Nephron progenitor cell (in vitro differentiated cells): ENCODE measurements at regions not wholly inside any gene's neighbourhood (a gene's known extent, or its start where the extent isn't known, plus 50 kb on each side); places are given as distances from the start of the nearest gene placed in this dataset.

Source experiments
- DNase-seq: peaks from one replicate; pipeline ENCODE4 v3.0.0; 2021
- H3K27ac Mint-ChIP-seq: 2 replicates; pipeline ENCODE4 v1.8.0; 2021; ENCODE audit warnings: mild to moderate bottlenecking, moderate library complexity, mixed read lengths
- H3K27me3 Mint-ChIP-seq: 2 replicates; pipeline ENCODE4 v1.8.0; 2021; ENCODE audit warnings: mild to moderate bottlenecking, low read depth, mixed read lengths; ENCODE audit not compliant: poor library complexity
- H3K36me3 Mint-ChIP-seq: 2 replicates; pipeline ENCODE4 v1.8.0; 2021; ENCODE audit warnings: low read depth, mixed read lengths
- H3K4me1 Mint-ChIP-seq: 2 replicates; pipeline ENCODE4 v1.8.0; 2021; ENCODE audit warnings: mixed read lengths
- H3K4me3 Mint-ChIP-seq: 2 replicates; pipeline ENCODE4 v1.8.0; 2021; ENCODE audit warnings: mild to moderate bottlenecking, moderate library complexity, mixed read lengths
- H3K9me3 Mint-ChIP-seq: 2 replicates; pipeline ENCODE4 v1.8.0; 2021; ENCODE audit warnings: mild to moderate bottlenecking, moderate library complexity, mixed read lengths
- TF ChIP-seq, protein P1 (sequence below): fragments of 200-600 bp; sonication (generic); IDR thresholded peaks from 2 replicates; pipeline ENCODE4 v1.5.0; 2021; ENCODE audit warnings: antibody characterized with exemption

DNA sequence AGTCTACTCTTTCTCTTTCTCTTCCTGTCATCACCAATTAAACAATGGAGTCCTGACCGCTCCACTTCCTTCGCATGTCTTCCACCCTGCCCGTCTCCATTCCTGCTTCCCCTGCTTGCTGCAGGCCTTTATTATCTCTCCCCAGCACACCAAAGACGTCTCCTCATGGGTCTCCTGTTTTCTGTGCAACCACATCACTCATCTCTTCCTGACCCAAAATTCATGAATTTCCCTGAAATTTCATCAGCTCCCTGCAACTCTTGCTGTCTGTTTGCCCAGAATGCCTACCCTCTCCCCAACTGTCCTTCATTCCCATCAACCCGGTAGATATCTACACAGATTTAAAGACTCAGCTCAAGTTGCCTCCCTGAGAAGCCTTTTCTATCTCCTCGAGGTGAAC is 76.7 kb upstream of the ALOX12 start:
- TF ChIP-seq, protein P1, sequence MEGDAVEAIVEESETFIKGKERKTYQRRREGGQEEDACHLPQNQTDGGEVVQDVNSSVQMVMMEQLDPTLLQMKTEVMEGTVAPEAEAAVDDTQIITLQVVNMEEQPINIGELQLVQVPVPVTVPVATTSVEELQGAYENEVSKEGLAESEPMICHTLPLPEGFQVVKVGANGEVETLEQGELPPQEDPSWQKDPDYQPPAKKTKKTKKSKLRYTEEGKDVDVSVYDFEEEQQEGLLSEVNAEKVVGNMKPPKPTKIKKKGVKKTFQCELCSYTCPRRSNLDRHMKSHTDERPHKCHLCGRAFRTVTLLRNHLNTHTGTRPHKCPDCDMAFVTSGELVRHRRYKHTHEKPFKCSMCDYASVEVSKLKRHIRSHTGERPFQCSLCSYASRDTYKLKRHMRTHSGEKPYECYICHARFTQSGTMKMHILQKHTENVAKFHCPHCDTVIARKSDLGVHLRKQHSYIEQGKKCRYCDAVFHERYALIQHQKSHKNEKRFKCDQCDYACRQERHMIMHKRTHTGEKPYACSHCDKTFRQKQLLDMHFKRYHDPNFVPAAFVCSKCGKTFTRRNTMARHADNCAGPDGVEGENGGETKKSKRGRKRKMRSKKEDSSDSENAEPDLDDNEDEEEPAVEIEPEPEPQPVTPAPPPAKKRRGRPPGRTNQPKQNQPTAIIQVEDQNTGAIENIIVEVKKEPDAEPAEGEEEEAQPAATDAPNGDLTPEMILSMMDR: no peak
- H3K36me3 Mint-ChIP-seq: no peaks in the 10 kb centered on the region
- H3K27me3 Mint-ChIP-seq: peaks cover 18% of the 10 kb centered on the region
- H3K9me3 Mint-ChIP-seq: peaks cover 5% of the 10 kb centered on the region
- no peak overlapping the region for H3K4me3 Mint-ChIP-seq
- H3K27ac Mint-ChIP-seq: no peak overlapping the region
- DNase-seq: no peak
- H3K4me1 Mint-ChIP-seq: peaks cover 3% of the 10 kb centered on the region

DNA sequence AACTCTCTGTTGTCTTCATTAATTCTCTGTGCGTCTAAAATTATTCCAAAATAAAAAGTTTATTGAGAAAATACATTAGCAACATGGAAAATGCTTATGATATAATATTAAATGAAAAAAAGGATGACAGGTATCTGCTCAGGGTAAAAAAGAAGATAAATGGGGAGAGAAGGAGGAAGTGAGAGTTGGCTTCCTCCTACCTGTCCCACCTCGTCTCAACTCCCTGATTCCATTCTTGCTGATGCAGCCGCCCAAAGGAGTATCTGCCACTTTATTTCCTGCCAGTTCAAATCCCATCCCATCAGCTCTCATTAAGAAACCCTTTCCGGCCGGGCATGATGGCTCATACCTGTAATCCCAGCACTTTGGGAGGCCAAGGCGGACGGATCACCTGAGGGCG is 72.5 kb upstream of the ALOX12 start:
- no peak for DNase-seq
- peaks cover 6% of the 10 kb centered on the region for H3K36me3 Mint-ChIP-seq
- no peak overlapping the region for H3K4me3 Mint-ChIP-seq
- H3K27ac Mint-ChIP-seq: no peak overlapping the region
- peaks cover 26% of the 10 kb centered on the region for H3K27me3 Mint-ChIP-seq
- peaks cover 10% of the 10 kb centered on the region for H3K9me3 Mint-ChIP-seq
- H3K4me1 Mint-ChIP-seq: no peaks in the 10 kb centered on the region
- TF ChIP-seq, protein P1: no peak

DNA sequence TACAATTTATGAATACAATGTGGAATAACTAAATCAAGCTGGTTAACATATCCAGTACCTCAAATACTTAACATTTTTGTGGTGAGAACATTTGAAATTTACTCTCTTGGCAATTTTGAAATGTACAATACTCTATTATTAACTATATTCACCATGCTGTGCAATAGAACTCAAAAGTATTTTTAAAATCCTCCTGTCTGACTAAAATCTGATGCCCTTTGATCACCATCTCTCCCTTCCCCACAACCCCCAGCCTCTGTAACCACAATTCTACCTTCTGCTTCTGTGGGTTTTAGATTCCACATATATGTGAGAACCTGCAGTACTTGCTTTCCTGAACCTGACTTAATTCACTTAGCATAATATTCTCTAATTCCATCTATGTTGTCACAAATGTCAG is 71.6 kb upstream of the ALOX12 start:
- Mint-ChIP-seq H3K36me3 (peaks cover 6% of the 10 kb centered on the region), H3K27ac (no peak overlapping the region)
- TF ChIP-seq, protein P1: no peak

DNA sequence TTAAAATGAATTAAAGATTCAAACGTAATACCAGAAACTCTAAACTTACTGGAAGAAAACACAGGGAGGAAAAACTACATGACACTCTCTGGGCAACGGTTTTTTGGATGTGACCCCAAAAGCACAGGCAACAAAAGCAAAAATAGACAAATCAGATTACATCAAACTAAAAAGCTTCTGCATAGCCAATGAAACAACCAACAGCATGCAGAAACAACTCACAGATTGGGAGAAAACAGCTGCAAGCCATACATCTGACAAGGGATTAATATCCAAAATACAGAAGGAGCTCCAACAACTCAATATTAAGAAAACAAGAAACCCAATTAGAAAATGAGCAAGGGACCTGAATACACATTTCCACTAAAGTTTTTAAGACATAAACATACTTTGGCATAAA is 69.2 kb upstream of the ALOX12 start:
- Mint-ChIP-seq H3K9me3 (peaks cover 10% of the 10 kb centered on the region), H3K27ac (no peak overlapping the region), H3K36me3 (peaks cover 6% of the 10 kb centered on the region), H3K4me1 (no peaks in the 10 kb centered on the region), H3K4me3 (no peak overlapping the region), H3K27me3 (peaks cover 26% of the 10 kb centered on the region)
- TF ChIP-seq, protein P1: no peak
- no peak for DNase-seq

More for the DNA sequence above, 71.6 kb upstream of the ALOX12 start:
- Mint-ChIP-seq H3K9me3 (peaks cover 10% of the 10 kb centered on the region), H3K4me3 (no peak overlapping the region), H3K4me1 (no peaks in the 10 kb centered on the region), H3K27me3 (peaks cover 27% of the 10 kb centered on the region)
- DNase-seq: no peak

DNA sequence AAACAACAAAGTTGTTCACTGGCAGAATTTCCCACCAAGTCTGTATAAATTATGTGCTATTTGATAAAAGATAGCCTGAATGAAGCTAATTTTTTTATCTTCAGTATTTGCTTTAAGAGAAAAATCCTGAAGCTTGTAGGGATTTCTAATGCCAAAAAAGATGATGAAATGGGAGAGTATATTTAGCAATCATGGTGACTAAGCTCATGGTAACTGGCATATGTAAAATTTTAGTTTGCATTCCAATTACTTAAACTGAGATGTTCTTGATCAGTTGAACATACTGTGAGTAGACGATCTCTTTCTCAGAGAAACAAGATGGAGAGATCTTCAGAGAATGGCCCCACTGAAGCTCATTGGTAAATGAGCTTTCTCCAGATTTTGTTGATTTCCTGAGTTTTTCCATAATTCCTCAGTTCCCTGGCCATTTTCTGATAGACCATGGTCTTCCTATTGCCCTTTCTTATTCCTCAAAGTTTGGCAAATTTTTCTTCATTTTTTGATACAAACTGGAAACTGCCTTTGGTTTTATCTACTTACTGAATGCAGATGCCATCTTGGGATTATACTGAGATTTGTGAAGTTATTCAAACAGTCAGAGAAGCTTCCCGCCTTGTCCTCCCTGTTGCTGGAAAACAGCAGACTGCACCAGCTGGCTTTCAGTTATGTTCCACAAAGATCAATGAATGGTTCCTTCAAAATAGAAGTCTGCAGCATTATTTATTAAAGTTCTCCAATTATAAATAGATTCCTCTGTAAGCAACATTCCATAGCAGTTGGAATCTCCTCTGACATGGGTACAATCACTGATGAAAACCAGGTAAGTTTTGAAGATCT is 68.3 kb upstream of the ALOX12 start:
- H3K27me3 Mint-ChIP-seq: peaks cover 26% of the 10 kb centered on the region
- TF ChIP-seq, protein P1: no peak
- no peak overlapping the region for H3K4me3 Mint-ChIP-seq
- H3K9me3 Mint-ChIP-seq: peaks cover 10% of the 10 kb centered on the region
- DNase-seq: no peak
- peaks cover 6% of the 10 kb centered on the region for H3K36me3 Mint-ChIP-seq
- no peak overlapping the region for H3K27ac Mint-ChIP-seq
- no peaks in the 10 kb centered on the region for H3K4me1 Mint-ChIP-seq

DNA sequence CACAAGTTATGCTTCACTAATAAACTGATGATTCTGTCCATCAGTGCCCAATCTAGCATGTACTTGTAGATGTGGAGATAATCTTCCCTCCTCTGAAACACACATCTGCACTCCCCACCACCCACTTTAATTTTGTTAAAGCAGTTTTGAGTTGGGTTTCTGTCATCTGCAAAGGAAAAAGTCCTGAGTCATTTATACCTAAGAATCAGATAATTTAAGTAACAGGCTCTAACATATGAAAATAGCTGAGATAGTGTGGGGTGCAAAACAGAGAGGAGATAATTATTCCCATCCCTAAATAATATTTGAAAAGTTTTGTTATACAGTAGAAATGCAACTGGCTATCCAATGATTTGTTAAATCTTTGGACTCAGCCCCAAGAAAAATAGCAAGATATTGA is 67.7 kb upstream of the ALOX12 start:
- Mint-ChIP-seq H3K4me1 (no peaks in the 10 kb centered on the region), H3K27me3 (peaks cover 26% of the 10 kb centered on the region), H3K4me3 (no peak overlapping the region), H3K9me3 (peaks cover 10% of the 10 kb centered on the region), H3K27ac (no peak overlapping the region), H3K36me3 (peaks cover 6% of the 10 kb centered on the region)
- TF ChIP-seq, protein P1: no peak
- no peak for DNase-seq
